ENCODE measurements at regions not wholly inside any gene's neighbourhood (a gene's known extent, or its start where the extent isn't known, plus 50 kb on each side); places are given as distances from the start of the nearest gene placed in this dataset.
A peak's percentile ranks its signal among the peaks of the same experiment; 100 is the strongest.

DNA sequence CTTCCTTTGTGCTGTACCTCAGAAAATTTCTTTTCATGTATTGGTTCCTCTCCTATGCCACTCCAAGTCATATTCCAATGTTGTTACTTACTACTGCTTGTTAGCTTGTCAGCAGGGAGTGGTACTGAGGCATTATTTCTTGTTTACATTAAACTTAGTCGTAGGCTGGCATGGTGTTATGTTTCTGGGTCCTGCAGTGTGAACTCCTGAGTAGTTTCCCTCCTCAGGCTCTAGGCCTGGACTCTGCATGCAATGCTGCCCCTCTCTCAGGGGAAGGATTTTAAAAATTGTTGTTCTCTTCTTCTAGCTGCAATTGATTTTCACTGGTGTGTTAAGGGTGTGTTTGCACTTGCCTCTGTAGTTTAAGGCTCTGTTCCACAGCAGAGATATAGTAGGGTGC lies 671.6 kb downstream of the PLCL1 start (continued):
- TF ChIP-seq, protein P1, sequence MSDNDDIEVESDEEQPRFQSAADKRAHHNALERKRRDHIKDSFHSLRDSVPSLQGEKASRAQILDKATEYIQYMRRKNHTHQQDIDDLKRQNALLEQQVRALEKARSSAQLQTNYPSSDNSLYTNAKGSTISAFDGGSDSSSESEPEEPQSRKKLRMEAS (CRISPR knock-in tag; IDR thresholded peaks at IDR 0.05) = no peak
- no peak for TF ChIP-seq ETV6 (CRISPR knock-in tag; IDR thresholded peaks at IDR 0.05)
- no peak for TF ChIP-seq MYBL2 (CRISPR knock-in tag; IDR thresholded peaks at IDR 0.05)
- no peak for TF ChIP-seq TCF7 (CRISPR knock-in tag; IDR thresholded peaks at IDR 0.05; ENCODE audit: low read depth)
- TF ChIP-seq, protein P2, sequence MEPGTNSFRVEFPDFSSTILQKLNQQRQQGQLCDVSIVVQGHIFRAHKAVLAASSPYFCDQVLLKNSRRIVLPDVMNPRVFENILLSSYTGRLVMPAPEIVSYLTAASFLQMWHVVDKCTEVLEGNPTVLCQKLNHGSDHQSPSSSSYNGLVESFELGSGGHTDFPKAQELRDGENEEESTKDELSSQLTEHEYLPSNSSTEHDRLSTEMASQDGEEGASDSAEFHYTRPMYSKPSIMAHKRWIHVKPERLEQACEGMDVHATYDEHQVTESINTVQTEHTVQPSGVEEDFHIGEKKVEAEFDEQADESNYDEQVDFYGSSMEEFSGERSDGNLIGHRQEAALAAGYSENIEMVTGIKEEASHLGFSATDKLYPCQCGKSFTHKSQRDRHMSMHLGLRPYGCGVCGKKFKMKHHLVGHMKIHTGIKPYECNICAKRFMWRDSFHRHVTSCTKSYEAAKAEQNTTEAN (CRISPR knock-in tag; IDR thresholded peaks at IDR 0.05) = no peak

DNA sequence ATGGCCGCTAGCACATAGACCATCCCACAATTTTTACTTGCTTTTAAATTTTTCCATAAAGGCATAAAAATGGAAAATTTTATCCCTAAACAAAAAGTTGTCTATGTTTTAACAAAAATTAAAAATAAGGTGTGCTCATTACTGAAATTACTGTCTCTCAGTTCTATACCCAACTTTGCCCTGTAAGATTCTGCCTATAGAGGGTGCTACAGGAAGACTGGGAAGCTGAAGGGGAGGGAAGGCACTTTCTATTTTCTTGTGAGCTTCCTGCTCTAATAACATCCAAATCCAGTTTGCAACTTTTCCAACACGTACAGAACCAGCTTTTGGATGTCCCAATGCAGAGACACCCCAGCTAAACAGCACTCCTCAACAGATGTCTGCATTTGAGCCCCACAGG lies 666.9 kb downstream of the PLCL1 start:
- ATAC-seq = peak; percentile 85
- ChIA-PET POLR2A (no interaction called here), CTCF (interaction anchor here (0.6 to 1.0 kb wide), 6 partner anchors 8 to 97 kb away, joined by 3 to 7 read pairs (median 3); no protein-coding TSS in a partner anchor)
- H3K27me3 Mint-ChIP-seq (ENCODE audit: low read depth) = no peaks in the 10 kb centered on the region
- H3K4me3 Mint-ChIP-seq = no peak overlapping the region
- H3K4me1 Mint-ChIP-seq = peaks cover 5% of the 10 kb centered on the region
- no peak for DNase-seq (ENCODE audit: low spot score)
- H3K27ac Mint-ChIP-seq = no peak overlapping the region
- no peaks in the 10 kb centered on the region; the same call in 1 of the 2 replicates for H3K9me3 Mint-ChIP-seq
- no peaks in the 10 kb centered on the region for H3K36me3 Mint-ChIP-seq
- TF ChIP-seq NR1H2 (CRISPR knock-in tag; IDR thresholded peaks at IDR 0.05) (no peak), SMAD3 (CRISPR knock-in tag; IDR thresholded peaks at IDR 0.05; ENCODE audit: borderline replicate concordance) (no peak), TEAD1 (CRISPR knock-in tag; IDR thresholded peaks at IDR 0.05) (no peak), ELF4 (CRISPR knock-in tag; IDR thresholded peaks at IDR 0.05; ENCODE audit: low read depth) (no peak), ZNF232 (CRISPR knock-in tag; IDR thresholded peaks at IDR 0.05) (no peak), ZNF317 (CRISPR knock-in tag; IDR thresholded peaks at IDR 0.05; ENCODE audit: borderline replicate concordance, low read depth) (no peak), CBFB (CRISPR knock-in tag; IDR thresholded peaks at IDR 0.05; ENCODE audit: low read depth) (no peak), MYBL2 (CRISPR knock-in tag; IDR thresholded peaks at IDR 0.05) (no peak)
- TF ChIP-seq, protein P3, sequence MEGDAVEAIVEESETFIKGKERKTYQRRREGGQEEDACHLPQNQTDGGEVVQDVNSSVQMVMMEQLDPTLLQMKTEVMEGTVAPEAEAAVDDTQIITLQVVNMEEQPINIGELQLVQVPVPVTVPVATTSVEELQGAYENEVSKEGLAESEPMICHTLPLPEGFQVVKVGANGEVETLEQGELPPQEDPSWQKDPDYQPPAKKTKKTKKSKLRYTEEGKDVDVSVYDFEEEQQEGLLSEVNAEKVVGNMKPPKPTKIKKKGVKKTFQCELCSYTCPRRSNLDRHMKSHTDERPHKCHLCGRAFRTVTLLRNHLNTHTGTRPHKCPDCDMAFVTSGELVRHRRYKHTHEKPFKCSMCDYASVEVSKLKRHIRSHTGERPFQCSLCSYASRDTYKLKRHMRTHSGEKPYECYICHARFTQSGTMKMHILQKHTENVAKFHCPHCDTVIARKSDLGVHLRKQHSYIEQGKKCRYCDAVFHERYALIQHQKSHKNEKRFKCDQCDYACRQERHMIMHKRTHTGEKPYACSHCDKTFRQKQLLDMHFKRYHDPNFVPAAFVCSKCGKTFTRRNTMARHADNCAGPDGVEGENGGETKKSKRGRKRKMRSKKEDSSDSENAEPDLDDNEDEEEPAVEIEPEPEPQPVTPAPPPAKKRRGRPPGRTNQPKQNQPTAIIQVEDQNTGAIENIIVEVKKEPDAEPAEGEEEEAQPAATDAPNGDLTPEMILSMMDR (IDR thresholded peaks at IDR 0.05) = no peak
- TF ChIP-seq, protein P4, sequence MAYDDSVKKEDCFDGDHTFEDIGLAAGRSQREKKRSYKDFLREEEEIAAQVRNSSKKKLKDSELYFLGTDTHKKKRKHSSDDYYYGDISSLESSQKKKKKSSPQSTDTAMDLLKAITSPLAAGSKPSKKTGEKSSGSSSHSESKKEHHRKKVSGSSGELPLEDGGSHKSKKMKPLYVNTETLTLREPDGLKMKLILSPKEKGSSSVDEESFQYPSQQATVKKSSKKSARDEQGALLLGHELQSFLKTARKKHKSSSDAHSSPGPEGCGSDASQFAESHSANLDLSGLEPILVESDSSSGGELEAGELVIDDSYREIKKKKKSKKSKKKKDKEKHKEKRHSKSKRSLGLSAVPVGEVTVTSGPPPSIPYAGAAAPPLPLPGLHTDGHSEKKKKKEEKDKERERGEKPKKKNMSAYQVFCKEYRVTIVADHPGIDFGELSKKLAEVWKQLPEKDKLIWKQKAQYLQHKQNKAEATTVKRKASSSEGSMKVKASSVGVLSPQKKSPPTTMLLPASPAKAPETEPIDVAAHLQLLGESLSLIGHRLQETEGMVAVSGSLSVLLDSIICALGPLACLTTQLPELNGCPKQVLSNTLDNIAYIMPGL (CRISPR knock-in tag; IDR thresholded peaks at IDR 0.05) = no peak
- TF ChIP-seq, protein P5, sequence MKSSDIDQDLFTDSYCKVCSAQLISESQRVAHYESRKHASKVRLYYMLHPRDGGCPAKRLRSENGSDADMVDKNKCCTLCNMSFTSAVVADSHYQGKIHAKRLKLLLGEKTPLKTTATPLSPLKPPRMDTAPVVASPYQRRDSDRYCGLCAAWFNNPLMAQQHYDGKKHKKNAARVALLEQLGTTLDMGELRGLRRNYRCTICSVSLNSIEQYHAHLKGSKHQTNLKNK (CRISPR knock-in tag; IDR thresholded peaks at IDR 0.05) = no peak
- TF ChIP-seq, protein P1 (CRISPR knock-in tag; IDR thresholded peaks at IDR 0.05) = no peak
- TF ChIP-seq, protein P6, sequence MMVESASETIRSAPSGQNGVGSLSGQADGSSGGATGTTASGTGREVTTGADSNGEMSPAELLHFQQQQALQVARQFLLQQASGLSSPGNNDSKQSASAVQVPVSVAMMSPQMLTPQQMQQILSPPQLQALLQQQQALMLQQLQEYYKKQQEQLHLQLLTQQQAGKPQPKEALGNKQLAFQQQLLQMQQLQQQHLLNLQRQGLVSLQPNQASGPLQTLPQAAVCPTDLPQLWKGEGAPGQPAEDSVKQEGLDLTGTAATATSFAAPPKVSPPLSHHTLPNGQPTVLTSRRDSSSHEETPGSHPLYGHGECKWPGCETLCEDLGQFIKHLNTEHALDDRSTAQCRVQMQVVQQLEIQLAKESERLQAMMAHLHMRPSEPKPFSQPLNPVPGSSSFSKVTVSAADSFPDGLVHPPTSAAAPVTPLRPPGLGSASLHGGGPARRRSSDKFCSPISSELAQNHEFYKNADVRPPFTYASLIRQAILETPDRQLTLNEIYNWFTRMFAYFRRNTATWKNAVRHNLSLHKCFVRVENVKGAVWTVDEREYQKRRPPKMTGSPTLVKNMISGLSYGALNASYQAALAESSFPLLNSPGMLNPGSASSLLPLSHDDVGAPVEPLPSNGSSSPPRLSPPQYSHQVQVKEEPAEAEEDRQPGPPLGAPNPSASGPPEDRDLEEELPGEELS (CRISPR knock-in tag; IDR thresholded peaks at IDR 0.05) = no peak
- TF ChIP-seq, protein P7, sequence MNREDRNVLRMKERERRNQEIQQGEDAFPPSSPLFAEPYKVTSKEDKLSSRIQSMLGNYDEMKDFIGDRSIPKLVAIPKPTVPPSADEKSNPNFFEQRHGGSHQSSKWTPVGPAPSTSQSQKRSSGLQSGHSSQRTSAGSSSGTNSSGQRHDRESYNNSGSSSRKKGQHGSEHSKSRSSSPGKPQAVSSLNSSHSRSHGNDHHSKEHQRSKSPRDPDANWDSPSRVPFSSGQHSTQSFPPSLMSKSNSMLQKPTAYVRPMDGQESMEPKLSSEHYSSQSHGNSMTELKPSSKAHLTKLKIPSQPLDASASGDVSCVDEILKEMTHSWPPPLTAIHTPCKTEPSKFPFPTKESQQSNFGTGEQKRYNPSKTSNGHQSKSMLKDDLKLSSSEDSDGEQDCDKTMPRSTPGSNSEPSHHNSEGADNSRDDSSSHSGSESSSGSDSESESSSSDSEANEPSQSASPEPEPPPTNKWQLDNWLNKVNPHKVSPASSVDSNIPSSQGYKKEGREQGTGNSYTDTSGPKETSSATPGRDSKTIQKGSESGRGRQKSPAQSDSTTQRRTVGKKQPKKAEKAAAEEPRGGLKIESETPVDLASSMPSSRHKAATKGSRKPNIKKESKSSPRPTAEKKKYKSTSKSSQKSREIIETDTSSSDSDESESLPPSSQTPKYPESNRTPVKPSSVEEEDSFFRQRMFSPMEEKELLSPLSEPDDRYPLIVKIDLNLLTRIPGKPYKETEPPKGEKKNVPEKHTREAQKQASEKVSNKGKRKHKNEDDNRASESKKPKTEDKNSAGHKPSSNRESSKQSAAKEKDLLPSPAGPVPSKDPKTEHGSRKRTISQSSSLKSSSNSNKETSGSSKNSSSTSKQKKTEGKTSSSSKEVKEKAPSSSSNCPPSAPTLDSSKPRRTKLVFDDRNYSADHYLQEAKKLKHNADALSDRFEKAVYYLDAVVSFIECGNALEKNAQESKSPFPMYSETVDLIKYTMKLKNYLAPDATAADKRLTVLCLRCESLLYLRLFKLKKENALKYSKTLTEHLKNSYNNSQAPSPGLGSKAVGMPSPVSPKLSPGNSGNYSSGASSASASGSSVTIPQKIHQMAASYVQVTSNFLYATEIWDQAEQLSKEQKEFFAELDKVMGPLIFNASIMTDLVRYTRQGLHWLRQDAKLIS (CRISPR knock-in tag; IDR thresholded peaks at IDR 0.05; ENCODE audit: borderline replicate concordance) = no peak

All from WTC11 (cell line).